ENCODE measurements at regions not wholly inside any gene's neighbourhood (a gene's known extent, or its start where the extent isn't known, plus 50 kb on each side); places are given as distances from the start of the nearest gene placed in this dataset.

- no peak overlapping the region for H3K4me3 ChIP-seq (ENCODE audit: low read depth, low read length)
- TF ChIP-seq CTCF (IDR thresholded peaks at IDR 0.05; ENCODE audit: insufficient read depth, low read length, poor library complexity, severe bottlenecking): no peak
- no peaks in the 10 kb centered on the region for H3K36me3 ChIP-seq (ENCODE audit: control insufficient read depth, insufficient read depth, low read length)
- no peaks in the 10 kb centered on the region for H3K27me3 ChIP-seq (ENCODE audit: control insufficient read depth, insufficient read depth, low read length)
- no peak for DNase-seq (ENCODE audit: low read depth)
Measured at GRCh38 chr3:124419303-124419702, 310.9 kb upstream of the UMPS start.

- Histone ChIP-seq H3K27me3 (ENCODE audit: control insufficient read depth, insufficient read depth, low read length) (no peaks in the 10 kb centered on the region), H3K4me3 (ENCODE audit: low read depth, low read length) (no peak overlapping the region), H3K36me3 (ENCODE audit: control insufficient read depth, insufficient read depth, low read length) (no peaks in the 10 kb centered on the region)
- no peak for TF ChIP-seq CTCF (IDR thresholded peaks at IDR 0.05; ENCODE audit: insufficient read depth, low read length, poor library complexity, severe bottlenecking)
- DNase-seq (ENCODE audit: low read depth): no peak
Measured at GRCh38 chr3:124420392-124420791, 309.9 kb upstream of the UMPS start.

- no peak overlapping the region for H3K4me3 ChIP-seq (ENCODE audit: low read depth, low read length)
- DNase-seq (ENCODE audit: low read depth): no peak
- H3K27me3 ChIP-seq (ENCODE audit: control insufficient read depth, insufficient read depth, low read length): no peaks in the 10 kb centered on the region
- no peaks in the 10 kb centered on the region for H3K36me3 ChIP-seq (ENCODE audit: control insufficient read depth, insufficient read depth, low read length)
- TF ChIP-seq CTCF (IDR thresholded peaks at IDR 0.05; ENCODE audit: insufficient read depth, low read length, poor library complexity, severe bottlenecking): no peak
Measured at GRCh38 chr3:124422805-124423204, 307.4 kb upstream of the UMPS start.

GRCh38 chr3:124424396-124424795, 305.9 kb upstream of the UMPS start:
- Histone ChIP-seq H3K27me3 (ENCODE audit: control insufficient read depth, insufficient read depth, low read length) (no peaks in the 10 kb centered on the region), H3K36me3 (ENCODE audit: control insufficient read depth, insufficient read depth, low read length) (no peaks in the 10 kb centered on the region), H3K4me3 (ENCODE audit: low read depth, low read length) (no peak overlapping the region)
- TF ChIP-seq CTCF (IDR thresholded peaks at IDR 0.05; ENCODE audit: insufficient read depth, low read length, poor library complexity, severe bottlenecking): no peak
- no peak for DNase-seq (ENCODE audit: low read depth)

GRCh38 chr3:124425972-124426371, 304.3 kb upstream of the UMPS start:
- H3K36me3 ChIP-seq (ENCODE audit: control insufficient read depth, insufficient read depth, low read length): no peaks in the 10 kb centered on the region
- no peak for DNase-seq (ENCODE audit: low read depth)
- no peak for TF ChIP-seq CTCF (IDR thresholded peaks at IDR 0.05; ENCODE audit: insufficient read depth, low read length, poor library complexity, severe bottlenecking)

GRCh38 chr3:124428372-124429128, 301.7 kb upstream of the UMPS start:
- no peak for DNase-seq (ENCODE audit: low read depth)
- no peak overlapping the region for H3K4me3 ChIP-seq (ENCODE audit: low read depth, low read length)
- no peaks in the 10 kb centered on the region for H3K36me3 ChIP-seq (ENCODE audit: control insufficient read depth, insufficient read depth, low read length)
- TF ChIP-seq CTCF (IDR thresholded peaks at IDR 0.05; ENCODE audit: insufficient read depth, low read length, poor library complexity, severe bottlenecking): no peak
- H3K27me3 ChIP-seq (ENCODE audit: control insufficient read depth, insufficient read depth, low read length): no peaks in the 10 kb centered on the region

More at GRCh38 chr3:124425972-124426371, 304.3 kb upstream of the UMPS start:
- no peaks in the 10 kb centered on the region for H3K27me3 ChIP-seq (ENCODE audit: control insufficient read depth, insufficient read depth, low read length)
- H3K4me3 ChIP-seq (ENCODE audit: low read depth, low read length): no peak overlapping the region
